HG03045 (cell line): ENCODE measurements at regions not wholly inside any gene's neighbourhood (a gene's known extent, or its start where the extent isn't known, plus 50 kb on each side); places are given as distances from the start of the nearest gene placed in this dataset.
"Not testable (repeated sequence)": the region's sequence is repeated elsewhere in the genome, so short reads cannot be mapped to it uniquely, and the experiment has no call there.

ENCODE experiments used
- ATAC-seq: cut with Tn5 transposase; IDR thresholded peaks from one replicate; pipeline ENCODE4 v1.9.1; 2021; ENCODE audit warnings: mild to moderate bottlenecking, moderate library complexity; ENCODE audit not compliant: unreplicated experiment

GRCh38 chr10:77740396-77740795, 102.8 kb upstream of the KCNMA1 start:
- not testable (repeated sequence) for ATAC-seq

GRCh38 chr10:77738496-77739158, 101.0 kb upstream of the KCNMA1 start:
- ATAC-seq: no peak

DNA sequence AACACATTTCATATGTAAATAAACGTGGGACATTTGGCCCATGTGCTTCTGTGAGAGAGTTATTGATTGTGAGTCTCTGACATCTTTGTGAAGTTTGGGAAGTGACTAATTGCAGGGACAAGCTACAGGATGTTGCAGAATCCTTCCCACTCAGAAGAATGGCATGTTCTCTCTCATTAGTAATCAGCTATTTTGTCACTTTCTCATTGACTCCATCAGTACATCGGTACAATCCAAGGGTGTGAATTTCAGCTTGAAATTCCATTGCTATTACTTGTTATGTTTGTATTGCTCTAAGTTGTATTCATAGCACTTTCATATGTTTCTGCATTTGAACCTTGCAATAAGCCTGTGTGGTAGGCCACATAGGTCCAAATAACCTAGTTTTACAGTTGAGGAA, 100.0 kb upstream of the KCNMA1 start:
- ATAC-seq: no peak

GRCh38 chr10:77735136-77735535, 97.5 kb upstream of the KCNMA1 start:
- ATAC-seq: not testable (repeated sequence)

DNA sequence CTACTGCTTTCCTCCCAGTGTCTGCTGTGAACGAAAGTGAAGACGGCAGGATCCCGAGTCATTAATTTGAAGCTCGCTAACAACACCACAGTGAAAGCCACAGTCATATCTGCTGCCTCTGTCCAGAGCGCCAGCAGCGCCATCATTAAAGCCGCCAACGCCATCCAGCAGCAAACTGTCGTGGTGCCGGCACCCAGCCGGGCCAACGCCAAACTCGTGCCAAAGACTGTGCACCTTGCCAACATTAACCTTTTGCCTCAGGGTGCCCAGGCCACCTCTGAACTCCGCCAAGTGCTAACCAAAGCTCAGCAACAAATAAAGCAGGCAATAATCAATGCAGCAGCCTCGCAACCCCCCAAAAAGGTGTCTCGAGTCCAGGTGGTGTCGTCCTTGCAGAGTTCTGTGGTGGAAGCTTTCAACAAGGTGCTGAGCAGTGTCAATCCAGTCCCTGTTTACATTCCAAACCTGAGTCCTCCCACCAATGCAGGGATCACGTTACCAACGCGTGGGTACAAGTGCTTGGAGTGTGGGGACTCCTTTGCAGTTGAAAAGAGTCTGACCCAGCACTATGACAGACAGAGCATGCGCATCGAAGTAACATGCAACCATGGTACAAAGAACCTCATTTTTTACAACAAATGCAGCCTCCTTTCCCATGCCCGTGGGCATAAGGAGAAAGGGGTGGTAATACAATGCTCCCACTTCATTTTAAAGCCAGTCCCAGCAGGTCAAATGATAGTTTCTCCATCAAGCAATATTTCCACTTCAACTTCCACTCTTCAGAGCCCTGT, 94.8 kb upstream of the KCNMA1 start:
- no peak for ATAC-seq

- no peak for ATAC-seq
Measured at GRCh38 chr10:77727481-77727880, 89.9 kb upstream of the KCNMA1 start.

- ATAC-seq: no peak
Measured at GRCh38 chr10:77726732-77727131, 89.1 kb upstream of the KCNMA1 start.

- ATAC-seq: no peak
Measured at GRCh38 chr10:77726301-77726700, 88.7 kb upstream of the KCNMA1 start.

GRCh38 chr10:77724820-77725219, 87.2 kb upstream of the KCNMA1 start:
- ATAC-seq: no peak

DNA sequence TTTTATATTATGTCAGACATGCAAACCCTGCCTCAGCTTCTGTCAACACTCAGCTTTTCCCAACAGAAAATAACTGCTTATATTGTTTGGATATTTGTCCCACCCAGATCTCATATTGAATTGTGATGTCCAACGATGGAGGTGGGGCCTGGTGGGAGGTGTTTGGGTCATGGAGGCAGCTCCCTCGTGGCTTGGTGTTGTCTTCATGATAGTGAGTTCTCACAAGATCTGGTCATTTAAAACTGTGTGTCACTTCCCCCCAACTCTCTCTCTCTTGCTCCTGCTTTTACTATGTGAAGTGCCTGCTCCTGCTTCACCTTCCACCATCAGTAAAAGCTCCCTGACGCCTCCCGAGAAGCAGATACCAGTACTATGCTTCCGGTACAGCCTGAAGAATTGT, 85.8 kb upstream of the KCNMA1 start:
- no peak for ATAC-seq

GRCh38 chr10:77722956-77723355, 85.3 kb upstream of the KCNMA1 start:
- not testable (repeated sequence) for ATAC-seq

GRCh38 chr10:77721815-77722214, 84.2 kb upstream of the KCNMA1 start:
- no peak for ATAC-seq

DNA sequence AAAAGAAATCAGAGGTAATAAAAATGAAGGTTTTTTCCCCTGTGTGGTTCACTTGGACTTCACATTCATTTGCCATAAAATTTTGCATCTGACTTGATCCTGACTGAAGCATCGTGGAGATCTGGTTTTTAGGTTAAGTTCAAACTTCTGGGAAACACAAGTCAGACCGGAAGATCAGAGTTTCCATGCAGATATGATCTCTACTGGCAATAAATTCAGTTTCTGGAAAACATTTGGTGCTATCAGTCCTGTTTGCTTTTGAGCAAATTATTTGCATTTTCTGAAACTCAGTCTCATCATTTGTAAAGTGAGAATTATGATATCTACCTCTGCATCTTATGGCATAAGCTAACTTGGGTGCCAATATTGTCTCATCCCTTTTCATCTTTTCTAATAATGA, 81.3 kb upstream of the KCNMA1 start:
- no peak for ATAC-seq

DNA sequence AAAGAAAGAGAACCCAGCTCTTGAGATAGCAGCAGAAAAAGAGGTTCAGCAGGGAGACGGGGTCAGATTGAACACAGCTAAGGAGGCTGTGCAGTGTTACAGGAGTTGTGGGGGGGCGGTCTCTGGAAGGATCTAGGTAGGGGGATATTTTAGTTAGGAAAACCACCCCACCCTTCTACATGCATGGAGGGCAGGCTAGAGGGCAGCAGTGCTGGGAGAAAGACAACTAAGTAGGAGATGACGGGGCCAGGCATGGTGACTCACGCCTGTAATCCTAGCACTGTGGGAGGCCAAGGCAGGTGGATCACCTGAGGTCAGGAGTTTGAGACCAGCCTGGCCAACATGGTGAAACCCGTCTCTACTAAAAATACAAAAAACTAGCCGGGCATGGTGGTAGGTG, 80.7 kb upstream of the KCNMA1 start:
- ATAC-seq: not testable (repeated sequence)

- no peak for ATAC-seq
Measured at GRCh38 chr10:77717336-77717735, 79.7 kb upstream of the KCNMA1 start.

DNA sequence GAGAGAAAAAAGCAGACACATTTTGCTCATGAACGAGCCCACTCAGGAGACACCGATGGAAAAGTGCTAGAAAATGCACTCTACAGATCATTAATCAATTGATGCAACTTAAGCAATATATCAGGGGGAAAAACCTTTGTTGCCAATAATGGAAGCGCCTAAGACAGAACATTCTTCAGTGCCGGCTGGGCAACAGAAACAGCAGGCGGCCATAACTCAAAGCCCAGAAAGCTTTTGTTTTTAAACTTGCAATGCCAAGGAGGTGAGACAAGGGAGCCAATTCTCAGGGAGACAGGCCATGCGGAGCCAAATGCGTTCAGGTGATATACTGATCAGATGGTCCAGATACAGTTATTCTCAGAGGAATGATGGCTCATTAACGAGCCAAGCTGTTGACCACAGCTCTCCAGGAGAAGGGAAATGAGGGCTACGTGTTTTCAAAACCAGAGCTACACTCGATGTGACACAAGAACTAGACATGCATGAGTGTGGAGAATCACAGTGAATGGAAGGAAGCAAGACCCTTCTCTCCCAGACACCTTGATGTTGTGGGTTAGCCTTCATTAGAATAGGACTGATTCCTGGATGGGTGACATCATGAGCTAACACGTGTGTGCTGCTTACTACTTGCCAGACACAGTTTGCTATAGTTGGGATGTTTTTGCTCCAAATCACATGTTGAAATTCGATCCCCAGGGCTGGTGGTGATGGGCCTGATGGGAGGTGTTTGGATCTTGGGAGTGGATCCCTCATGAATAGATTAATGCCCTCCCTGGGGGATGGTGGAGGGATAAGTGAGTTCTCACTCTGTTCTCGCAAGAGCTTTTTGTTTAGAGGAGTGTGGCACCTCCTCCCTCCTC, 79.1 kb upstream of the KCNMA1 start:
- no peak for ATAC-seq

DNA sequence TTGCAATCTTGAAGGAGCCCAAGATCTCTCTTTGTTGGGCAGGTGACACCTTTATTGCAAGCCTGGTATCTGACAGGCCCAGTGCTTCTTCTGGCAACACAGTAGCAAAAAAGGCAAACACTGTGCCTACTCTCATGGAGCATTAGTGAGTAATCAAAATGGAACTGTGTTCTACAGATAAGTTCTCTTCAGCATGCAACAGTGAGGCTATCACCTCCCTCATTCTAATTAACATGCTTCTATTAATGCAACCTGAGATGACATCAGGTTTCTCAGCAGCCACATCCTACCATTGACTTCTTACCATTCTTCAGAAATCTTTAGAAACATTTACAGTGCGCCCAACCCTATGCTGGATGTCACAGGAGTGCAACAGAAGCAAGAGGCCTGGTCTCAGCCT, 77.9 kb upstream of the KCNMA1 start:
- ATAC-seq: no peak

DNA sequence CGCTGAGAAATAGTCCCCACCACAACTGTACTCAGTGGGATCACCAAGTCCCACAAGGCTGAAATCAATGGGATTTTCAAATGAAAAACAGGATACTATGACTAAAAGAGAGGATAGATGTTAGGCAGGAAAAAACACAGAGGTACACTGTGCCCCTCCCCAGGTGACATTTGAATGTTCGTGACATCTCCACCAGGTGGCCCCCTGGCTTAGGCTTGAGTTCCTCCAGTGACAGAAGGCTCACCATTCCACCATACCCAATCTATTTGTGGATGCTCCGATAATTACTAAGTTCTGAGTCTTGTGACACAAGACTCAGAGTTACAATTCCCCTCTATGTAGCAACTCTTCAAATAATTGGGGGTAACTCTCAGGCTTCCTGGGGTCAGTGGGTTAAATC, 77.5 kb upstream of the KCNMA1 start:
- ATAC-seq: no peak

DNA sequence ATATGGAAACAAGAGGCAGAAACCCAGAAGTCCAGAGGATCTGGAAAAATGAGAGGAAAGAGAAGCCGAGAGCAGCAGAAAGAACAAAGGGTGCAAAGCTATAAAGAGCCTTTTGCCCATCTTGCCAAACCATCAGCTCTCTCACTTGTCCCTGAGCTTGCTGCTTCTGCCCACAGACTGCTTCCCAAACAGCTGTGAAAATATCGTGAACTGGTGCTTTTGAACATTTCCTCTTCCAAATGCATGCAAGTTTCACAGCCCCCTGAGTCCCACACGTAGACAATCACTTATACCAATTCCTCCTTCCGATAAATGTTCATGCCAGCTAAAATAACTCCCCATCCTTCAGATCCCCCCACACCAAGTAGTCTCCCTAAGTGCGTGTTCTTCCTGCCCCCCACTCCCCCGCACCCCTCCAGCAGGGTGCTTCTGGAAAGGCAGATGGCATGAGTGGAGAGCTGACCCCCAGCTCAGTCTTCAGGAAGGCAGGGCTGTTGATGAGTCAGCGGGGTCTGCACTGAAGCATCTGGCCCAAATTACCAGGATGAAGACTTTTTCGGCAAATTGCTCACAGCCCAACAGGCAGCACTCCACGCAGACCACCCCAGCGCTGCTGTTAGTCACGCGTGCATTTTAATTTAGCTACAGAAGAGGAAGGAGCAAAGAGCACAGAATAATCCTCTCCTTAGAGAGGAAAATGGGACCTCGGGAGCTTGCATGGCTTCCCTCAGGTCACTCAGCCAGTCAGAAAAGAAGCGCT, 76.1 kb upstream of the KCNMA1 start:
- no peak for ATAC-seq

GRCh38 chr10:77712207-77712606, 74.6 kb upstream of the KCNMA1 start:
- ATAC-seq: no peak

DNA sequence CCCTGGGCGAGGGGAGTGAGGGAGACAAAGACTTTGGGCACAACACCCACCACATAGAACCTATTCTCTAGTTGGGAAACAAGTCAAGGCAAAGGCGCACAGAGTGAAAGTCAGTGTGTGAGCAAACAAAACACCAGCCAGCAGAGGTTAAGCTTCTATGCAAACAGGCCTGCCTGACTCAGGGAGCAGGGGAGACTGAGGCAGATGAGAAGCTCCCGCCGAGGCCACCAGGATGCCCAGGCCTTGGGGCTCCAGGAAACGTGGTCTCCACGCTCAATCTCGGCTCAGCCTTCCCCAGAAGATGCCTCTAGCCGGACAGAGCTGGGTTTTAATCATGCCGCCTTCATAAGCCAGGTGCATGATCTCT, 74.1 kb upstream of the KCNMA1 start:
- ATAC-seq: no peak
